H9 (cell line): ENCODE measurements at regions not wholly inside any gene's neighbourhood (a gene's known extent, or its start where the extent isn't known, plus 50 kb on each side); places are given as distances from the start of the nearest gene placed in this dataset.

Source experiments
- DNase-seq: peaks from one replicate; pipeline ENCODE4 v3.0.0-alpha.2; 2017
- H2AFZ ChIP-seq: one replicate; pipeline ENCODE4 v1.6.1; 2013; ENCODE audit warnings: mild to moderate bottlenecking, low read length, control low read depth, moderate library complexity
- H2AK5ac ChIP-seq: 2 replicates; pipeline ENCODE4 v1.6.1; 2013; ENCODE audit warnings: low read length, control low read depth, mixed read lengths; ENCODE audit not compliant: insufficient read length
- H2BK120ac ChIP-seq: one replicate; pipeline ENCODE4 v1.6.1; 2013; ENCODE audit warnings: low read depth, mild to moderate bottlenecking, low read length, control low read depth, inconsistent platforms; ENCODE audit not compliant: poor library complexity, severe bottlenecking
- H2BK12ac ChIP-seq: 2 replicates; pipeline ENCODE4 v1.6.1; 2013; ENCODE audit warnings: low read length, control low read depth, mixed read lengths, low read depth; ENCODE audit not compliant: insufficient read length
- H2BK15ac ChIP-seq: 2 replicates; pipeline ENCODE4 v1.6.1; 2013; ENCODE audit warnings: low read depth, low read length, control low read depth
- H2BK20ac ChIP-seq: one replicate; pipeline ENCODE4 v1.6.1; 2013; ENCODE audit warnings: low read depth, mild to moderate bottlenecking, low read length, control low read depth, inconsistent platforms; ENCODE audit not compliant: poor library complexity, severe bottlenecking
- H2BK5ac ChIP-seq: 2 replicates; pipeline ENCODE4 v1.6.1; 2013; ENCODE audit warnings: low read length, control low read depth, mixed read lengths; ENCODE audit not compliant: insufficient read length
- H3K14ac ChIP-seq: 2 replicates; pipeline ENCODE4 v1.6.1; 2013; ENCODE audit warnings: low read length, control low read depth; ENCODE audit not compliant: insufficient read depth
- H3K18ac ChIP-seq: 2 replicates; pipeline ENCODE4 v1.6.1; 2013; ENCODE audit warnings: low read depth, mild to moderate bottlenecking, mixed read lengths, low read length, control low read depth; ENCODE audit not compliant: insufficient read length
- H3K23ac ChIP-seq: 2 replicates; pipeline ENCODE4 v1.6.1; 2013; ENCODE audit warnings: low read length, control low read depth, mixed read lengths, low read depth; ENCODE audit not compliant: insufficient read length
- H3K23me2 ChIP-seq: 2 replicates; pipeline ENCODE4 v1.6.1; 2013; ENCODE audit warnings: low read depth, mild to moderate bottlenecking, mixed read lengths, low read length, control low read depth; ENCODE audit not compliant: insufficient read length, poor library complexity, severe bottlenecking
- H3K27ac ChIP-seq: 2 replicates; pipeline ENCODE4 v1.5.1; 2013; ENCODE audit warnings: low read length, control low read depth, mixed read lengths, low read depth; ENCODE audit not compliant: insufficient read length
- H3K27me3 ChIP-seq: 2 replicates; pipeline ENCODE4 v1.6.1; 2013; ENCODE audit warnings: low read length, control low read depth, inconsistent platforms; ENCODE audit not compliant: insufficient read depth
- H3K4ac ChIP-seq: 2 replicates; pipeline ENCODE4 v1.6.1; 2013; ENCODE audit warnings: low read depth, mild to moderate bottlenecking, control low read depth, inconsistent platforms, low read length, moderate library complexity
- H3K4me1 ChIP-seq: 2 replicates; pipeline ENCODE4 v1.6.1; 2013; ENCODE audit warnings: low read length, control low read depth, inconsistent platforms; ENCODE audit not compliant: insufficient read depth
- H3K4me2 ChIP-seq: 2 replicates; pipeline ENCODE4 v1.6.1; 2013; ENCODE audit warnings: low read length, control low read depth, mixed read lengths; ENCODE audit not compliant: insufficient read length, insufficient read depth
- H3K56ac ChIP-seq: 2 replicates; pipeline ENCODE4 v1.6.1; 2013; ENCODE audit warnings: low read depth, mild to moderate bottlenecking, mixed read lengths, low read length, control low read depth; ENCODE audit not compliant: insufficient read length
- H3K79me1 ChIP-seq: 2 replicates; pipeline ENCODE4 v1.6.1; 2013; ENCODE audit warnings: low read depth, mild to moderate bottlenecking, moderate library complexity, low read length, control low read depth, inconsistent platforms; ENCODE audit not compliant: insufficient read depth, poor library complexity, severe bottlenecking
- H3K79me2 ChIP-seq: 2 replicates; pipeline ENCODE4 v1.6.1; 2013; ENCODE audit warnings: low read length, control low read depth, inconsistent platforms; ENCODE audit not compliant: insufficient read depth
- H3K9ac ChIP-seq: 2 replicates; pipeline ENCODE4 v1.6.1; 2013; ENCODE audit warnings: low read length, control low read depth, mixed read lengths; ENCODE audit not compliant: insufficient read length; ENCODE audit errors: extremely low read depth
- H3K9me3 ChIP-seq: one replicate; pipeline ENCODE4 v1.6.1; 2013; ENCODE audit warnings: low read depth, low read length, inconsistent platforms; ENCODE audit not compliant: control insufficient read depth
- H3T11ph ChIP-seq: one replicate; pipeline ENCODE4 v1.6.1; 2013; ENCODE audit warnings: mild to moderate bottlenecking, low read length, control low read depth, inconsistent platforms
- H4K20me1 ChIP-seq: one replicate; pipeline ENCODE4 v1.6.1; 2013; ENCODE audit not compliant: control insufficient read depth, insufficient read length, insufficient read depth
- H4K5ac ChIP-seq: 2 replicates; pipeline ENCODE4 v1.6.1; 2013; ENCODE audit warnings: low read depth, mild to moderate bottlenecking, mixed read lengths, low read length, control low read depth; ENCODE audit not compliant: insufficient read length
- H4K8ac ChIP-seq: replicated peaks from 2 replicates; pipeline ENCODE4 v1.6.1; 2013; ENCODE audit warnings: low read length, control low read depth, mixed read lengths, low read depth; ENCODE audit not compliant: insufficient read length
- H4K91ac ChIP-seq: 2 replicates; pipeline ENCODE4 v1.6.1; 2013; ENCODE audit warnings: low read depth, mild to moderate bottlenecking, moderate library complexity, mixed read lengths, low read length, control low read depth; ENCODE audit not compliant: insufficient read length
- H3K27ac Mint-ChIP-seq, 3 experiments: 2 replicates in 2 of 3; 3 replicates in 1 of 3; pipeline ENCODE4 v1.8.0; 2020 to 2021; ENCODE audit warnings: mixed read lengths in 3 of 3, mild to moderate bottlenecking in 1 of 3, moderate library complexity in 1 of 3
- H3K27me3 Mint-ChIP-seq: 2 replicates; pipeline ENCODE4 v1.8.0; 2021; ENCODE audit warnings: low read depth, mild to moderate bottlenecking, moderate library complexity, mixed read lengths
- H3K36me3 Mint-ChIP-seq, 3 experiments: 2 replicates in 2 of 3; 3 replicates in 1 of 3; pipeline ENCODE4 v1.8.0; 2020 to 2021; ENCODE audit warnings: low read depth in 3 of 3, mixed read lengths in 3 of 3; ENCODE audit not compliant: insufficient read depth in 1 of 3
- H3K4me1 Mint-ChIP-seq, 2 experiments: 2 replicates each; pipeline ENCODE4 v1.8.0; 2020; ENCODE audit warnings: mixed read lengths in 2 of 2
- H3K4me3 Mint-ChIP-seq, 2 experiments: 2 replicates in 1 of 2; 3 replicates in 1 of 2; pipeline ENCODE4 v1.8.0; 2020 to 2021; ENCODE audit warnings: mild to moderate bottlenecking in 2 of 2, mixed read lengths in 2 of 2, moderate library complexity in 1 of 2
- H3K9me3 Mint-ChIP-seq, 2 experiments: 2 replicates in 1 of 2; 3 replicates in 1 of 2; pipeline ENCODE4 v1.8.0; 2020; ENCODE audit warnings: mild to moderate bottlenecking in 2 of 2, mixed read lengths in 2 of 2, moderate library complexity in 1 of 2
- WGBS: extraction: QIAGEN DNeasy Blood & Tissue Kit; methylation state at CpG from one replicate; pipeline ENCODE4 v1.1.7; 2013; ENCODE audit warnings: missing lambda C conversion rate, low lambda C conversion rate, mixed read lengths; ENCODE audit not compliant: insufficient read length; ENCODE audit errors: extremely low coverage; 5-methylcytosine and 5-hydroxymethylcytosine counted together
- TF ChIP-seq, protein P1 (sequence below): fragments of 200-600 bp; sonication (generic); conservative IDR thresholded peaks from 3 replicates; pipeline ENCODE4 v1.8.0; 2021; ENCODE audit warnings: antibody characterized with exemption, mild to moderate bottlenecking

DNA sequence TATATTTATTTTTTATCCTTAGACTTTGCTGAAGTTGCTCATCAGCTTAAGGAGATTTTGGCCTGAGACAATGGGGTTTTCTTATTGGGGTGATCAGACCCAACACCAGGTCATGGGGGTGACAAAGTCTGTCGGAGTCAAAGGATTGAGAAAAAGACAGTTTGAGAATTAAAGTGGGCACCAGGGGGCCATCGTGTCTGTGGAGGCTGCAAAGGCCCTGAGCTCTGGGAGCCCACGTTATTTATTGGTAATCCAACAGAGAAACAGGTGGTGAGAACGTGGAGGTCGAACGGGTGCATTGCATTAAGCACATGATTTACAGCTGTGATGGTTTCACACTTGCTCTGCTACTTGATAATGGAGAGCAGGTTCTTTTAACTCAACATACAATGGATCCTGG lies 102.5 kb upstream of the CDH10 start:
- Histone ChIP-seq H3K27me3 (no peaks in the 10 kb centered on the region), H3K9me3 (no peaks in the 10 kb centered on the region), H3K56ac (no peak overlapping the region), H3K9ac (no peak overlapping the region), H4K5ac (no peak overlapping the region), H3K4me1 (no peaks in the 10 kb centered on the region), H2BK15ac (no peak overlapping the region), H2BK5ac (no peak overlapping the region), H3K4me2 (no peak overlapping the region), H4K20me1 (no peaks in the 10 kb centered on the region), H3K18ac (no peak overlapping the region), H3K79me1 (no peaks in the 10 kb centered on the region), H3K23me2 (no peaks in the 10 kb centered on the region), H3T11ph (no peak overlapping the region), H3K23ac (no peak overlapping the region), H2BK120ac (no peak overlapping the region), H3K14ac (no peak overlapping the region), H3K4ac (no peak overlapping the region), H4K8ac (no peak overlapping the region), H3K79me2 (no peaks in the 10 kb centered on the region), H2BK20ac (no peak overlapping the region), H2AK5ac (no peak overlapping the region), H3K27ac (no peak overlapping the region), H2AFZ (no peak overlapping the region), H4K91ac (no peak overlapping the region), H2BK12ac (no peak overlapping the region)
- Mint-ChIP-seq H3K36me3 (no peaks in the 10 kb centered on the region; a peak in 1 of 7 replicates), H3K4me3 (no peak overlapping the region), H3K9me3 (no peaks in the 10 kb centered on the region), H3K27me3 (peaks cover 3% of the 10 kb centered on the region; the same call in 1 of the 2 replicates), H3K27ac (0 out of 7 replicates have a peak overlapping the region, but pooled peaks of 1 of the 3 experiments have one; percentile 32), H3K4me1 (peaks cover 7 to 13% of the 10 kb centered on the region in 2 experiments; a peak in 3 of 4 replicates)
- TF ChIP-seq, protein P1, sequence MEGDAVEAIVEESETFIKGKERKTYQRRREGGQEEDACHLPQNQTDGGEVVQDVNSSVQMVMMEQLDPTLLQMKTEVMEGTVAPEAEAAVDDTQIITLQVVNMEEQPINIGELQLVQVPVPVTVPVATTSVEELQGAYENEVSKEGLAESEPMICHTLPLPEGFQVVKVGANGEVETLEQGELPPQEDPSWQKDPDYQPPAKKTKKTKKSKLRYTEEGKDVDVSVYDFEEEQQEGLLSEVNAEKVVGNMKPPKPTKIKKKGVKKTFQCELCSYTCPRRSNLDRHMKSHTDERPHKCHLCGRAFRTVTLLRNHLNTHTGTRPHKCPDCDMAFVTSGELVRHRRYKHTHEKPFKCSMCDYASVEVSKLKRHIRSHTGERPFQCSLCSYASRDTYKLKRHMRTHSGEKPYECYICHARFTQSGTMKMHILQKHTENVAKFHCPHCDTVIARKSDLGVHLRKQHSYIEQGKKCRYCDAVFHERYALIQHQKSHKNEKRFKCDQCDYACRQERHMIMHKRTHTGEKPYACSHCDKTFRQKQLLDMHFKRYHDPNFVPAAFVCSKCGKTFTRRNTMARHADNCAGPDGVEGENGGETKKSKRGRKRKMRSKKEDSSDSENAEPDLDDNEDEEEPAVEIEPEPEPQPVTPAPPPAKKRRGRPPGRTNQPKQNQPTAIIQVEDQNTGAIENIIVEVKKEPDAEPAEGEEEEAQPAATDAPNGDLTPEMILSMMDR = no peak; the same call in 2 of the 3 replicates
- WGBS = no CpG with 5 or more reads among the region's 6 CpGs
- no peak for DNase-seq
